Kidney epithelial cell (primary cell): ENCODE measurements at regions not wholly inside any gene's neighbourhood (a gene's known extent, or its start where the extent isn't known, plus 50 kb on each side); places are given as distances from the start of the nearest gene placed in this dataset.
A peak's percentile ranks its signal among the peaks of the same experiment; 100 is the strongest.

ENCODE experiments used
- DNase-seq: peaks from one replicate; pipeline ENCODE4 v3.0.0-alpha.2; 2010; ENCODE audit warnings: low read depth
- H3K27me3 ChIP-seq: 2 replicates; pipeline ENCODE4 v1.6.0; 2011; ENCODE audit warnings: low read length; ENCODE audit not compliant: control insufficient read depth, insufficient read depth
- H3K36me3 ChIP-seq: 2 replicates; pipeline ENCODE4 v1.5.1; 2011; ENCODE audit warnings: low read length; ENCODE audit not compliant: control insufficient read depth, insufficient read depth
- H3K4me3 ChIP-seq: 2 replicates; pipeline ENCODE4 v1.5.1; 2011; ENCODE audit warnings: low read depth, mild to moderate bottlenecking, control low read depth, low read length
- CTCF ChIP-seq: IDR thresholded peaks from 2 replicates; pipeline ENCODE4 v1.5.1; 2011; ENCODE audit warnings: mild to moderate bottlenecking, moderate library complexity, low read length, control low read depth, inconsistent platforms; ENCODE audit not compliant: insufficient read depth, poor library complexity, severe bottlenecking

GRCh38 chr6:4316867-4317400, 181.6 kb upstream of the ECI2 start:
- H3K4me3 ChIP-seq: no peak overlapping the region
- TF ChIP-seq CTCF: no peak
- no peaks in the 10 kb centered on the region for H3K27me3 ChIP-seq
- peak; percentile 50 for DNase-seq
- no peaks in the 10 kb centered on the region for H3K36me3 ChIP-seq

- H3K27me3 ChIP-seq: no peaks in the 10 kb centered on the region
- H3K4me3 ChIP-seq: no peak overlapping the region
- no peak for TF ChIP-seq CTCF
- H3K36me3 ChIP-seq: no peaks in the 10 kb centered on the region
- DNase-seq: no peak
These were observed 178.9 kb upstream of the ECI2 start for GRCh38 chr6:4314201-4314707.

- Histone ChIP-seq H3K27me3 (no peaks in the 10 kb centered on the region), H3K36me3 (no peaks in the 10 kb centered on the region), H3K4me3 (no peak overlapping the region)
- DNase-seq: peak; percentile 80
- TF ChIP-seq CTCF: peak; percentile 31
These were observed 177.8 kb upstream of the ECI2 start for GRCh38 chr6:4313044-4313686.

GRCh38 chr6:4311976-4312860, 176.8 kb upstream of the ECI2 start:
- DNase-seq: no peak
- H3K4me3 ChIP-seq: no peak overlapping the region
- H3K27me3 ChIP-seq: no peaks in the 10 kb centered on the region
- H3K36me3 ChIP-seq: no peaks in the 10 kb centered on the region
- no peak for TF ChIP-seq CTCF

- no peak for TF ChIP-seq CTCF
- H3K27me3 ChIP-seq: no peaks in the 10 kb centered on the region
- H3K36me3 ChIP-seq: no peaks in the 10 kb centered on the region
- H3K4me3 ChIP-seq: no peak overlapping the region
- no peak for DNase-seq
These were observed 174.2 kb upstream of the ECI2 start for GRCh38 chr6:4309540-4309939.
